Kidney epithelial cell (primary cell): ENCODE measurements at regions not wholly inside any gene's neighbourhood (a gene's known extent, or its start where the extent isn't known, plus 50 kb on each side); places are given as distances from the start of the nearest gene placed in this dataset.

Experiments
- DNase-seq: peaks from one replicate; pipeline ENCODE4 v3.0.0-alpha.2; 2010; ENCODE audit warnings: low read depth
- H3K27me3 ChIP-seq: 2 replicates; pipeline ENCODE4 v1.6.0; 2011; ENCODE audit warnings: low read length; ENCODE audit not compliant: control insufficient read depth, insufficient read depth
- H3K36me3 ChIP-seq: 2 replicates; pipeline ENCODE4 v1.5.1; 2011; ENCODE audit warnings: low read length; ENCODE audit not compliant: control insufficient read depth, insufficient read depth
- H3K4me3 ChIP-seq: 2 replicates; pipeline ENCODE4 v1.5.1; 2011; ENCODE audit warnings: low read depth, mild to moderate bottlenecking, control low read depth, low read length
- CTCF ChIP-seq: IDR thresholded peaks from 2 replicates; pipeline ENCODE4 v1.5.1; 2011; ENCODE audit warnings: mild to moderate bottlenecking, moderate library complexity, low read length, control low read depth, inconsistent platforms; ENCODE audit not compliant: insufficient read depth, poor library complexity, severe bottlenecking

- H3K27me3 ChIP-seq: peaks cover 2% of the 10 kb centered on the region
- DNase-seq: no peak
- TF ChIP-seq CTCF: no peak
- H3K4me3 ChIP-seq: no peak overlapping the region
- no peaks in the 10 kb centered on the region for H3K36me3 ChIP-seq
Measured at GRCh38 chr5:4881366-4882002, 258.6 kb upstream of the ADAMTS16 start.

GRCh38 chr5:4882186-4882585 is 257.9 kb upstream of the ADAMTS16 start:
- DNase-seq: no peak
- H3K27me3 ChIP-seq: no peaks in the 10 kb centered on the region
- no peak for TF ChIP-seq CTCF

GRCh38 chr5:4883360-4883759 is 256.8 kb upstream of the ADAMTS16 start:
- no peaks in the 10 kb centered on the region for H3K27me3 ChIP-seq

More at GRCh38 chr5:4882186-4882585, 257.9 kb upstream of the ADAMTS16 start:
- Histone ChIP-seq H3K4me3 (no peak overlapping the region), H3K36me3 (no peaks in the 10 kb centered on the region)

GRCh38 chr5:4893063-4893744 is 246.9 kb upstream of the ADAMTS16 start:
- no peak for TF ChIP-seq CTCF
- Histone ChIP-seq H3K27me3 (no peaks in the 10 kb centered on the region), H3K4me3 (no peak overlapping the region), H3K36me3 (no peaks in the 10 kb centered on the region)
- no peak for DNase-seq

More at GRCh38 chr5:4883360-4883759, 256.8 kb upstream of the ADAMTS16 start:
- no peak for TF ChIP-seq CTCF
- Histone ChIP-seq H3K4me3 (no peak overlapping the region), H3K36me3 (no peaks in the 10 kb centered on the region)
- no peak for DNase-seq

GRCh38 chr5:4896328-4896727 is 243.8 kb upstream of the ADAMTS16 start:
- TF ChIP-seq CTCF: no peak
- Histone ChIP-seq H3K27me3 (no peaks in the 10 kb centered on the region), H3K4me3 (no peak overlapping the region), H3K36me3 (no peaks in the 10 kb centered on the region)
- DNase-seq: no peak
